ENCODE measurements at regions not wholly inside any gene's neighbourhood (a gene's known extent, or its start where the extent isn't known, plus 50 kb on each side); places are given as distances from the start of the nearest gene placed in this dataset.

DNA sequence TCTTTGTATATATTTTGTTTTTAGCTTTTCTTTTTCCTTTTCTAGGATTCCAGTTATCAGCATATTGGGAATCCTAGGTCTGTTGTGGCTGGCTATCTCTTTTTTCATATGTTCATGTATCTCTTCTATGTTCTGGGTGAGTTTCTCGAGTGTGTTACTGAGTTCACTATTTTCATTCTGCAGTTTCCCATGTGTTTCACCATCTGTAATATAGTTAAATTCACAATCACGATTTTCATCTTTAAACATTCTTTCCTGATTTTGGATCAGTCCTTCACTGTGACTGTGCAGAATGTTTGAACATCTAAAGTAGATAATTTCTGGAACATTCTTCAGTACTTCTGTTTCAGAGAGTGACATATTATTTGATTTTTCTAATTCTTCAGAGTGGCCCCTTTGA is 862.1 kb downstream of the OLFM4 start:
- intact Hi-C loops (cut with DNase I): no loop called here
- WGBS, 3 donors: 67 to 72% (median 71%) methylated on average over 2 of the region's 2 CpGs
- DNase-seq: no peak
- H3K27ac ChIP-seq: no peak overlapping the region
- no peak for ATAC-seq
- no peaks in the 10 kb centered on the region for H3K27me3 ChIP-seq (ENCODE audit: insufficient read depth in 3 of 3, low read length in 2 of 3)
- no peaks in the 10 kb centered on the region for H3K9me3 ChIP-seq
- H3K4me3 ChIP-seq: no peak overlapping the region
- H3K4me1 ChIP-seq: no peaks in the 10 kb centered on the region
- H3K36me3 ChIP-seq (ENCODE audit: insufficient read depth in 1 of 2, low read depth in 1 of 2): no peaks in the 10 kb centered on the region
- TF ChIP-seq, protein P1, sequence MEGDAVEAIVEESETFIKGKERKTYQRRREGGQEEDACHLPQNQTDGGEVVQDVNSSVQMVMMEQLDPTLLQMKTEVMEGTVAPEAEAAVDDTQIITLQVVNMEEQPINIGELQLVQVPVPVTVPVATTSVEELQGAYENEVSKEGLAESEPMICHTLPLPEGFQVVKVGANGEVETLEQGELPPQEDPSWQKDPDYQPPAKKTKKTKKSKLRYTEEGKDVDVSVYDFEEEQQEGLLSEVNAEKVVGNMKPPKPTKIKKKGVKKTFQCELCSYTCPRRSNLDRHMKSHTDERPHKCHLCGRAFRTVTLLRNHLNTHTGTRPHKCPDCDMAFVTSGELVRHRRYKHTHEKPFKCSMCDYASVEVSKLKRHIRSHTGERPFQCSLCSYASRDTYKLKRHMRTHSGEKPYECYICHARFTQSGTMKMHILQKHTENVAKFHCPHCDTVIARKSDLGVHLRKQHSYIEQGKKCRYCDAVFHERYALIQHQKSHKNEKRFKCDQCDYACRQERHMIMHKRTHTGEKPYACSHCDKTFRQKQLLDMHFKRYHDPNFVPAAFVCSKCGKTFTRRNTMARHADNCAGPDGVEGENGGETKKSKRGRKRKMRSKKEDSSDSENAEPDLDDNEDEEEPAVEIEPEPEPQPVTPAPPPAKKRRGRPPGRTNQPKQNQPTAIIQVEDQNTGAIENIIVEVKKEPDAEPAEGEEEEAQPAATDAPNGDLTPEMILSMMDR (IDR thresholded peaks at IDR 0.05): no peak

DNA sequence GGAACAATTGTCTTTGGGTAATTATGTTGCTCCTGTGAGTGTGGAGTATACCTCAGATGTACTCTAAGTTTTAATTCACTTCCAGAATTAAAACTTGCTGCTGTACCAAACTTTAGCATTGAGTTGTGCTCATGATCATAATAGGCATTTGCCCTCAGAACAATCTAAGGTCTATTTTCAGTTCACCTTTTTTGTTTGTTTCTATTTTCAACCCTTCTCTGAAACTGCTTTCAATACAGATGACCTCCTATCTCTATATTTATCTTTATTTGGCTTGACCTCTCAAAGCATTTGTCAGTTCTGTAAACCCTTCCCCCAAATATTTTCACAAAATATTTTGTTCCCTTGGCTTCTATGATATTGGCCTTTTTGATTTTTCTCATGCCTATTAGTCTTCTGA is 873.0 kb downstream of the OLFM4 start:
- H3K36me3 ChIP-seq (ENCODE audit: insufficient read depth in 1 of 2, low read depth in 1 of 2): no peaks in the 10 kb centered on the region
- TF ChIP-seq, protein P1 (IDR thresholded peaks at IDR 0.05): no peak
- intact Hi-C loops (cut with DNase I): no loop called here

DNA sequence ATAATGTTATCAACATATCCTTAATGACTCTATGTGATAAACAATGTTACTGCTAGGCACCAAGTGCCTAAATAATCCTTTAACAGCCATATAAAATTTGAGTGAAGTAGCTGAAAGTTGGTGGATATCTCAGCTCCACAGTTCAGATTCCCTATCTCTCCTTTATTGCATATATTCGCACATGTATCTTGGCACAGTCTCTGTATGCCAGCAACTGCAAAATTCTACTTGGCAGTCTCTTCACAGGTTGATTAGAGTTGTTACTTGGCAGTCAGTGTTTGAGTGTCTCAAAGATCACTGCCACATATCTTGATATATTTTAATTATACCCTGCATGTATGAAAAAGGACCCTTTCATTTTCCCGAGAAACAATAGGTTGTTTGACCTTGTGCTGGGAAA is 879.3 kb downstream of the OLFM4 start:
- TF ChIP-seq, protein P1 (IDR thresholded peaks at IDR 0.05): no peak
- no peaks in the 10 kb centered on the region for H3K4me1 ChIP-seq
- H3K27ac ChIP-seq: no peak overlapping the region
- H3K27me3 ChIP-seq (ENCODE audit: insufficient read depth in 3 of 3, low read length in 2 of 3): no peaks in the 10 kb centered on the region
- H3K9me3 ChIP-seq: no peaks in the 10 kb centered on the region
- H3K36me3 ChIP-seq (ENCODE audit: insufficient read depth in 1 of 2, low read depth in 1 of 2): no peaks in the 10 kb centered on the region
- intact Hi-C loops (cut with DNase I): no loop called here
- no peak overlapping the region for H3K4me3 ChIP-seq
- 68 to 74% (median 71%) methylated on average over 2 of the region's 2 CpGs for WGBS, 3 donors
- ATAC-seq (no peak), DNase-seq (no peak)

More for the DNA sequence above, 873.0 kb downstream of the OLFM4 start:
- DNase-seq (no peak), ATAC-seq (no peak)
- Histone ChIP-seq H3K4me1 (no peaks in the 10 kb centered on the region), H3K27ac (no peak overlapping the region), H3K9me3 (no peaks in the 10 kb centered on the region), H3K4me3 (no peak overlapping the region), H3K27me3 (ENCODE audit: insufficient read depth in 3 of 3, low read length in 2 of 3) (no peaks in the 10 kb centered on the region)

DNA sequence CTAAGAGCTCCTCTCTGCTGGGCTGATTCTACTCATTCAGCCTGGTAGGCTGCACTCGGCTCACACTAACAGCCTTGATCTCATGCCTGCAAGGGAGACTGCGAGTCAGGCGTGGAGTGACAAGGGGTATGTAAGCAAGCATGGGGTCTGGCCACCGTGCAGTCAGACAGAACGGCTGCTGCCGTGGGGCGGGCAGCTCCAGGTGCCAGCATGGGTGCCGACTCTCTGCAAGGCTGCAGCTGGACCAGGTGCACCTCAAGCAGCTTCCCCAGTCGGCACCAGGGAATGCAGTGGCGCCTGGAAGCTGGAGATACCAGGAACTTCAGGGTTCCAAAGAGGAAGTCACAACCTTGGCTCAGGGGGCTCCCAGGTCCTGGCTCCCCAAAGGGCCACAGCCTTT is 892.3 kb downstream of the OLFM4 start:
- intact Hi-C loops (cut with DNase I): no loop called here
- H3K36me3 ChIP-seq (ENCODE audit: insufficient read depth in 1 of 2, low read depth in 1 of 2): no peaks in the 10 kb centered on the region
- no peaks in the 10 kb centered on the region for H3K27me3 ChIP-seq (ENCODE audit: insufficient read depth in 3 of 3, low read length in 2 of 3)
- H3K4me3 ChIP-seq: no peak overlapping the region
- peak in 1 of 2 donors; percentile 7 for DNase-seq
- no peak for ATAC-seq
- no peaks in the 10 kb centered on the region for H3K4me1 ChIP-seq
- H3K27ac ChIP-seq: no peak overlapping the region
- 78 to 88% (median 81%) methylated on average over 10 of the region's 10 CpGs for WGBS, 3 donors
- TF ChIP-seq, protein P1 (IDR thresholded peaks at IDR 0.05): no peak
- no peaks in the 10 kb centered on the region for H3K9me3 ChIP-seq

DNA sequence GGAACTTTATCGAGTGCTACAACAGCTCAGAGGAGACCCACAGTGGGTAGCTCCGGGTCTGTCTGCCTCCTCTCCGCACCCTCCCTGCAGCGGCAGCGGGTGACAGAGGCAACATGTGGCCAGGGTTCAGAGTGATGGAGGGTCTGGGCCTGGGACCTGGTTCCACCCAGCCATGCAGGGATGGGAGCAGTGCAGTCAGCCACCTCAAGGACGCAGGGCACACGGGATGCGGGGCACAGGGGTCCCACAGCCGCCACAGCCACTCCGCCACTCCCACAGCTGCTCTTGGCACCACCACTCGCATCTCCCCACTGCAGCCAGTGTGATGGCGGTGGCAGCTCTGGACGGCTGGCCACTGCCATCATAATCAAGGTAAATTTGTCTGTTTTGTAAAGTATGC is 892.9 kb downstream of the OLFM4 start:
- no peak overlapping the region for H3K4me3 ChIP-seq
- H3K4me1 ChIP-seq: no peaks in the 10 kb centered on the region
- 82 to 90% (median 85%) methylated on average over 13 of the region's 13 CpGs for WGBS, 3 donors
- intact Hi-C loops (cut with DNase I): no loop called here
- DNase-seq (peak in 1 of 2 donors; percentile 32), ATAC-seq (no peak)
- no peaks in the 10 kb centered on the region for H3K27me3 ChIP-seq (ENCODE audit: insufficient read depth in 3 of 3, low read length in 2 of 3)
- TF ChIP-seq, protein P1 (IDR thresholded peaks at IDR 0.05): no peak
- H3K27ac ChIP-seq: no peak overlapping the region
- H3K36me3 ChIP-seq (ENCODE audit: insufficient read depth in 1 of 2, low read depth in 1 of 2): no peaks in the 10 kb centered on the region
- H3K9me3 ChIP-seq: no peaks in the 10 kb centered on the region

Data from psoas muscle (tissue), 7 donors.